ENCODE measurements at regions not wholly inside any gene's neighbourhood (a gene's known extent, or its start where the extent isn't known, plus 50 kb on each side); places are given as distances from the start of the nearest gene placed in this dataset.

DNA sequence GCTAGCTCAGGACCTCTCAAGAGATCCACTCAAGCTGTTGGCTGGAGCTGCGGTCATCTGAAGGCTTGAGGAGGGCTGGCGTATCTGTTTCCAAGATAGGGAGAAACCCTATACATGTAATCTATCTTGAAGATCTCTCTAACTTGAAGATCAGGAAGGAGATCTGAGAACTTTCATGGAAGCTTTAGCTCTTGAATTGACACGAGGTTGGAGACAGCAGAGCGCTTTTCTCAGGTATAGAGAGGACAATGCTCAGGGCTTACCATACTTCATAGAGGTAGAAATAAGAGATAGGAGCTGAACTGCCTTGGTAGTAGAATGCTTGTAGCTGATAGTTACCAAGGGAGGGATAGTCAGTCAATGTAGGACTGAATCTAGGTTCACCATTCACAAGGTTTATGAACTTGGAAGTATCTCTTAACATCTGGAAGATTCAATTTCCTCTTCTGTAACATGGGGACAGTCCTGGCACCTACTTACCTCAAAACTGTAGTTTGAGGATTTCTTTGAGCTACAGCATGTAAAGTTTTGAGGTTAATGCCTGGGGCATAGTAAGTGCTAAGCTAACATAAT is 267.0 kb upstream of the MAF start:
- Histone ChIP-seq H3K4me3 (no peak overlapping the region), H3K9me3 (no peaks in the 10 kb centered on the region), H3K36me3 (ENCODE audit: insufficient read depth in 1 of 2, low read depth in 1 of 2) (no peaks in the 10 kb centered on the region), H3K27me3 (ENCODE audit: insufficient read depth in 3 of 3, low read length in 2 of 3) (no peaks in the 10 kb centered on the region), H3K4me1 (no peaks in the 10 kb centered on the region), H3K27ac (no peak overlapping the region)
- intact Hi-C loops (cut with DNase I): no loop called here
- TF ChIP-seq, protein P1, sequence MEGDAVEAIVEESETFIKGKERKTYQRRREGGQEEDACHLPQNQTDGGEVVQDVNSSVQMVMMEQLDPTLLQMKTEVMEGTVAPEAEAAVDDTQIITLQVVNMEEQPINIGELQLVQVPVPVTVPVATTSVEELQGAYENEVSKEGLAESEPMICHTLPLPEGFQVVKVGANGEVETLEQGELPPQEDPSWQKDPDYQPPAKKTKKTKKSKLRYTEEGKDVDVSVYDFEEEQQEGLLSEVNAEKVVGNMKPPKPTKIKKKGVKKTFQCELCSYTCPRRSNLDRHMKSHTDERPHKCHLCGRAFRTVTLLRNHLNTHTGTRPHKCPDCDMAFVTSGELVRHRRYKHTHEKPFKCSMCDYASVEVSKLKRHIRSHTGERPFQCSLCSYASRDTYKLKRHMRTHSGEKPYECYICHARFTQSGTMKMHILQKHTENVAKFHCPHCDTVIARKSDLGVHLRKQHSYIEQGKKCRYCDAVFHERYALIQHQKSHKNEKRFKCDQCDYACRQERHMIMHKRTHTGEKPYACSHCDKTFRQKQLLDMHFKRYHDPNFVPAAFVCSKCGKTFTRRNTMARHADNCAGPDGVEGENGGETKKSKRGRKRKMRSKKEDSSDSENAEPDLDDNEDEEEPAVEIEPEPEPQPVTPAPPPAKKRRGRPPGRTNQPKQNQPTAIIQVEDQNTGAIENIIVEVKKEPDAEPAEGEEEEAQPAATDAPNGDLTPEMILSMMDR (IDR thresholded peaks at IDR 0.05): no peak
- WGBS, 3 donors: 83 to 84% (median 83%) methylated on average over 4 of the region's 4 CpGs
- ATAC-seq (no peak), DNase-seq (no peak)

DNA sequence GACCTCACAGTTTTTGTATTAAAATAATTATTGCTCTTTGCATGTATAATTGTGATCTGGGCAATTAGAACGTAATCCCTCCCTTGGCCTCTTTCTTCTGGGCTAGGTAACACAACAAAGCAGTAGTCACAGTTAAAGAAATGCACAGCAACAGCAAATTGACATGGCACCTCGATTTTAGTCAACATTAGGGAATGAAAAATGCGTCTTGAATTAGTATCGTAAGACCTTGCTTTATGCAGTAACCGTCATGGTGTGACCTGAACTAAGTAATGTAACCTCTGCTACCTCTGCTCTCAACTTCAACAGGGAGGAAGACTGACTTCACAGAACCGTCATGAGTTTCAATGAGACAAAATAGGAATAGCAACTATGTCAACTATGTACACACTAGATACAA is 265.4 kb upstream of the MAF start:
- WGBS, 3 donors: 71 to 75% (median 73%) methylated on average over 6 of the region's 6 CpGs
- ATAC-seq: no peak
- H3K4me1 ChIP-seq: no peaks in the 10 kb centered on the region
- DNase-seq: no peak
- no peaks in the 10 kb centered on the region for H3K9me3 ChIP-seq
- intact Hi-C loops (cut with DNase I): no loop called here
- TF ChIP-seq, protein P1 (IDR thresholded peaks at IDR 0.05): no peak
- H3K36me3 ChIP-seq (ENCODE audit: insufficient read depth in 1 of 2, low read depth in 1 of 2): no peaks in the 10 kb centered on the region
- no peaks in the 10 kb centered on the region for H3K27me3 ChIP-seq (ENCODE audit: insufficient read depth in 3 of 3, low read length in 2 of 3)
- H3K27ac ChIP-seq: no peak overlapping the region
- no peak overlapping the region for H3K4me3 ChIP-seq

DNA sequence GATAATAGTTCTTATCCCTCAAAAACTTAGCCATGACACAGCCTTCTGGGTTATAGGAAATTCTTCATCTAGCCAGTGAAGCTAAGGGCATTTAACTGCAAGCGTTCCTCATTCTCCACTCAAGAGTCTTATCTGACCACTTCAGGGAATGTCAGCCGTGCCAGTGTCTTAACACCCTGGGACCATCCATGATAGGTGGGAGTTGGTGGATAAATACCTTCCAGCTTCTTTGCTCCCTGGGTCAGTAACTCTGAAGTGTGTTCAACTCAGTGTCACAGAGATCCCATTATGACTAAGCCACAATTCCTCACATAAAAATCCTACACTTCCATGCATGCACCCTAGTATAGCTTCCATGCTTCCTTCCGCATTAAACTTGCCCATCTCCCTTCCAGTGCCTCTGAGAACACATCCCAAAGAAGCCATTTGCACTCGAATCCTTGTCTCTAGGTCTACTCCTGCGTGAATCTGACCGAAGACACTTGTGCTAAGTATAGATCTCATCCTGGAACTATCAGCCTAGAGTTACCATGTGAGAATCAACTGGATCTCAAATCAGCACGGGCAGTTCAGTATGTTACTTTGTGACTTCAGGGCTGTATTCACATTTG is 264.3 kb upstream of the MAF start:
- TF ChIP-seq, protein P1 (IDR thresholded peaks at IDR 0.05): no peak
- DNase-seq (no peak), ATAC-seq (no peak)
- H3K27me3 ChIP-seq (ENCODE audit: insufficient read depth in 3 of 3, low read length in 2 of 3): no peaks in the 10 kb centered on the region
- H3K27ac ChIP-seq: no peak overlapping the region
- H3K36me3 ChIP-seq (ENCODE audit: insufficient read depth in 1 of 2, low read depth in 1 of 2): no peaks in the 10 kb centered on the region
- 88 to 92% (median 89%) methylated on average over 7 of the region's 7 CpGs for WGBS, 3 donors
- intact Hi-C loops (cut with DNase I): no loop called here
- H3K9me3 ChIP-seq: no peaks in the 10 kb centered on the region
- H3K4me1 ChIP-seq: no peaks in the 10 kb centered on the region
- no peak overlapping the region for H3K4me3 ChIP-seq

DNA sequence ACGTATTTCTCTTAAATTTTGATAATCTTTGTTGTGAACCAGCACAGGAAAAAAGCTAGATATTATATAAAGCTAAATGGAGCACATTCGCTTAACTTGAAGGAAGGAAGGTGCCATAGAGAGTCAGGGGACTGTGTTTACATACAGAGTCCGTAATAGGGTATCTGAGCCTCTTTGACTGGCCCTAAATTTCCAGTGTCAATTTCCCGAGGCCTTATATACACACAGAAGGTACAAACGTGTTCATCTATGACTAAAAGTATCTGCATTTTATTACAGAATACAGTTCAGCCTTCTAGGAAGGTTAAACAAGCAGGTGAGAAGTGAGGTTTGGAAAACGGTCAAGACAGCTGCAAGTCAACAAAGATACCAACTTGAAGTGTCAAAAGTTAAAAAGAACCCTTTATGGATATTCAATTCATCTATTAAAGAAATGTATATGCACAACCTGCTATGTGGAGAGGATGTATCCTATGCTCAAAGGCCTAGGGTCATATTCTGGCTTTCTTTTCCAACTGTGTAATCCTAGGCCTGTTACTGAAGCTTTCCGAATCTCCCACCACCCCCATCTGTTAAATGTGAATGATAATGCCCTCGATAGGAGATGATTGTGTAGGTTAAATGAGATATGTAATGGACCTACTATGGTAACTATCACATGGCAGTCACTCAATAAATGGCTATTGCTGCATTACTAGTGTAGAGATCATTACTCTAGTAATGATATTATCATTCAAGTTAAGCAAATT is 263.7 kb upstream of the MAF start:
- H3K27me3 ChIP-seq (ENCODE audit: insufficient read depth in 3 of 3, low read length in 2 of 3): no peaks in the 10 kb centered on the region
- H3K27ac ChIP-seq: no peak overlapping the region
- 78 to 86% (median 80%) methylated on average over 8 of the region's 8 CpGs for WGBS, 3 donors
- no peaks in the 10 kb centered on the region for H3K36me3 ChIP-seq (ENCODE audit: insufficient read depth in 1 of 2, low read depth in 1 of 2)
- intact Hi-C loops (cut with DNase I): no loop called here
- TF ChIP-seq, protein P1 (IDR thresholded peaks at IDR 0.05): no peak
- no peaks in the 10 kb centered on the region for H3K9me3 ChIP-seq
- no peaks in the 10 kb centered on the region for H3K4me1 ChIP-seq
- DNase-seq: no peak
- ATAC-seq: no peak
- H3K4me3 ChIP-seq: no peak overlapping the region
